PC-9 (cell line): ENCODE measurements at regions not wholly inside any gene's neighbourhood (a gene's known extent, or its start where the extent isn't known, plus 50 kb on each side); places are given as distances from the start of the nearest gene placed in this dataset.

ENCODE experiments used
- BruUV-seq: library from RNA; stranded (reverse); fragments of 400-500 nt; replicated peaks from 2 replicates; lab custom pipeline; 2021; lab: Mats Ljungman, UMichigan
- CTCF ChIA-PET: fragments of 300-600 bp; sonication (Branson Sonifier 250); formaldehyde crosslinking; loops from one replicate; lab custom pipeline; 2022; ENCODE audit warnings: antibody characterized with exemption; lab: Charles Lee
- POLR2A ChIA-PET: fragments of 300-600 bp; sonication (Branson Sonifier 250); formaldehyde crosslinking; loops from one replicate; lab custom pipeline; 2022; ENCODE audit warnings: antibody characterized with exemption; ENCODE audit not compliant: unreplicated experiment; lab: Charles Lee
- DNase-seq, 2 experiments: peaks; one replicate each; pipeline versions ENCODE4 v3.0.0 to v3.0.0-alpha.2; 2015 to 2022; ENCODE audit warnings: mixed read lengths in 1 of 2
- H2AFZ ChIP-seq: fragments of 200-600 bp; sonication (generic); 2 replicates; pipeline ENCODE4 v1.8.1; 2017; ENCODE audit warnings: antibody characterized with exemption
- H3F3A ChIP-seq: fragments of 200-600 bp; sonication (generic); 2 replicates; pipeline ENCODE4 v1.8.1; 2017; ENCODE audit warnings: antibody characterized with exemption, mild to moderate bottlenecking, low read depth; ENCODE audit not compliant: insufficient read depth
- H3K27ac ChIP-seq: fragments of 200-600 bp; sonication (generic); 2 replicates; pipeline ENCODE4 v1.6.1; 2016; ENCODE audit warnings: mixed run types
- H3K27me3 ChIP-seq: fragments of 200-600 bp; sonication (generic); 2 replicates; pipeline ENCODE4 v1.6.1; 2016; ENCODE audit warnings: low read depth, mixed run types; ENCODE audit not compliant: insufficient read depth
- H3K36me3 ChIP-seq: fragments of 200-600 bp; sonication (generic); 2 replicates; pipeline ENCODE4 v1.6.1; 2016; ENCODE audit warnings: low read depth, mixed run types
- H3K4me1 ChIP-seq: fragments of 200-600 bp; sonication (generic); replicated peaks from 2 replicates; pipeline ENCODE4 v1.6.1; 2016; ENCODE audit warnings: mixed run types; ENCODE audit not compliant: insufficient read depth
- H3K4me2 ChIP-seq: fragments of 200-600 bp; sonication (generic); 2 replicates; pipeline ENCODE4 v1.6.1; 2017; ENCODE audit warnings: mixed run types
- H3K4me3 ChIP-seq: fragments of 200-600 bp; sonication (generic); 2 replicates; pipeline ENCODE4 v1.6.1; 2016; ENCODE audit warnings: mixed run types
- H3K79me2 ChIP-seq: fragments of 200-600 bp; sonication (generic); 2 replicates; pipeline ENCODE4 v1.6.1; 2017; ENCODE audit warnings: low read depth, mixed run types
- H3K9me2 ChIP-seq: fragments of 200-600 bp; sonication (generic); 2 replicates; pipeline ENCODE4 v1.8.1; 2017; ENCODE audit warnings: mild to moderate bottlenecking; ENCODE audit not compliant: insufficient read depth
- H3K9me3 ChIP-seq: fragments of 200-600 bp; sonication (generic); 2 replicates; pipeline ENCODE4 v1.8.1; 2016; ENCODE audit warnings: low read depth; ENCODE audit not compliant: insufficient read depth
- H4K20me1 ChIP-seq: fragments of 200-600 bp; sonication (generic); 2 replicates; pipeline ENCODE4 v1.8.1; 2017; ENCODE audit not compliant: insufficient read depth
- CTCF ChIP-seq: fragments of 200-600 bp; sonication (generic); conservative IDR thresholded peaks from 2 replicates; pipeline ENCODE4 v1.6.1; 2017; ENCODE audit warnings: mixed run types, antibody characterized with exemption, mild to moderate bottlenecking, moderate library complexity
- EZH2 ChIP-seq: fragments of 200-600 bp; sonication (generic); IDR thresholded peaks from 2 replicates; pipeline ENCODE4 v1.8.0; 2017; ENCODE audit warnings: antibody characterized with exemption, low read depth
- intact Hi-C: fragments of 100-400 bp; cut with micrococcal nuclease; formaldehyde crosslinking; loops from one replicate; pipeline ENCODE4 v1.10.0; 2022; ENCODE audit not compliant: unreplicated experiment

- no peaks in the 10 kb centered on the region for H3K79me2 ChIP-seq
- ChIA-PET CTCF (no interaction called here), POLR2A (no interaction called here)
- no peaks in the 10 kb centered on the region for H3F3A ChIP-seq
- BruUV-seq, result no TSS peak
- no peaks in the 10 kb centered on the region for H3K36me3 ChIP-seq
- H3K4me3 ChIP-seq, result no peak overlapping the region
- no peaks in the 10 kb centered on the region for H3K9me3 ChIP-seq
- no peak overlapping the region for H2AFZ ChIP-seq
- intact Hi-C loops, result no loop called here
- no peaks in the 10 kb centered on the region for H3K27me3 ChIP-seq
- H4K20me1 ChIP-seq, result no peaks in the 10 kb centered on the region
- TF ChIP-seq CTCF (no peak), EZH2 (no peak)
- H3K4me2 ChIP-seq, result no peak overlapping the region
- no peaks in the 10 kb centered on the region for H3K9me2 ChIP-seq
- DNase-seq, result no peak
- H3K4me1 ChIP-seq, result no peaks in the 10 kb centered on the region
- no peak overlapping the region for H3K27ac ChIP-seq
These were observed 107.5 kb upstream of the CELF4 start for GRCh38 chr18:37672932-37673595.

GRCh38 chr18:37672001-37672400 lies 106.4 kb upstream of the CELF4 start:
- Histone ChIP-seq H2AFZ (no peak overlapping the region), H3K27me3 (no peaks in the 10 kb centered on the region), H3F3A (no peaks in the 10 kb centered on the region), H3K4me1 (no peaks in the 10 kb centered on the region), H3K4me3 (no peak overlapping the region), H3K36me3 (no peaks in the 10 kb centered on the region), H3K79me2 (no peaks in the 10 kb centered on the region), H4K20me1 (no peaks in the 10 kb centered on the region), H3K27ac (no peak overlapping the region), H3K9me3 (no peaks in the 10 kb centered on the region), H3K9me2 (no peaks in the 10 kb centered on the region), H3K4me2 (no peak overlapping the region)
- TF ChIP-seq EZH2, result no peak
- no peak for TF ChIP-seq CTCF
- intact Hi-C loops, result no loop called here
- BruUV-seq, result no TSS peak
- ChIA-PET POLR2A (no interaction called here), CTCF (no interaction called here)
- no peak for DNase-seq

DNA sequence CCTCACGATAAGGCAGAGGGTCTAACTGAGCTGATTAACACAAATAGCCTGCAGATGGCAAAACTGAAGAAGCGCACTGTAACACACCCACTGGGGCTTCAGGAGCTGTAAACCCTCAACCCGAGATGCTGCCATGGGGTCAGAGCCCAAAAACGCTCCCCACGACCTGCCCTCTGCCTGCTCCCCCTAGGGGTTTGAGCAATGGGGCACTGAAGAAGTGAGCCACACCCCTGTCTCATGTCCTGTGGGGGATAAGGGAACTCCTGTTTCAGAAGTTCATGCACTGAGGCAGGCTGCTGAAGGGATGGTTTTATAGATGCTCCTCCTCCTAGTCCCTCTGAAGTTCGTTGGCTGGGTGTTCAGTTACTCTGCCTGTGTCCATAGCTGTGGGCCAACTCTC lies 105.9 kb upstream of the CELF4 start:
- no peak for DNase-seq
- no TSS peak for BruUV-seq
- intact Hi-C loops, result no loop called here
- ChIA-PET POLR2A (no interaction called here), CTCF (no interaction called here)
- H3F3A ChIP-seq, result no peaks in the 10 kb centered on the region
- no peak overlapping the region for H2AFZ ChIP-seq
- no peaks in the 10 kb centered on the region for H3K9me2 ChIP-seq
- no peak overlapping the region for H3K27ac ChIP-seq
- H3K4me3 ChIP-seq, result no peak overlapping the region
- H4K20me1 ChIP-seq, result no peaks in the 10 kb centered on the region
- TF ChIP-seq CTCF (no peak), EZH2 (no peak)
- H3K79me2 ChIP-seq, result no peaks in the 10 kb centered on the region
- H3K27me3 ChIP-seq, result no peaks in the 10 kb centered on the region
- H3K9me3 ChIP-seq, result no peaks in the 10 kb centered on the region
- H3K4me2 ChIP-seq, result no peak overlapping the region
- H3K4me1 ChIP-seq, result no peaks in the 10 kb centered on the region
- no peaks in the 10 kb centered on the region for H3K36me3 ChIP-seq
